Panc1 (cell line): ENCODE measurements at regions not wholly inside any gene's neighbourhood (a gene's known extent, or its start where the extent isn't known, plus 50 kb on each side); places are given as distances from the start of the nearest gene placed in this dataset.
"Not testable (repeated sequence)": the region's sequence is repeated elsewhere in the genome, so short reads cannot be mapped to it uniquely, and the experiment has no call there.

ENCODE experiments used
- ATAC-seq: fragments of 200-7000 bp; cut with Tn5 transposase; 2 replicates; pipeline ENCODE4 v1.9.1; 2020; ENCODE audit warnings: mild to moderate bottlenecking, moderate library complexity
- BruUV-seq: library from RNA; stranded (reverse); fragments of 400-500 nt; replicated peaks from 2 replicates; lab custom pipeline; 2021; lab: Mats Ljungman, UMichigan
- CTCF ChIA-PET: fragments of 300-600 bp; sonication (Branson Sonifier 250); formaldehyde crosslinking; loops from one replicate; lab custom pipeline; 2022; ENCODE audit warnings: antibody characterized with exemption; lab: Charles Lee
- POLR2A ChIA-PET: fragments of 300-600 bp; sonication (Branson Sonifier 250); formaldehyde crosslinking; loops from one replicate; lab custom pipeline; 2022; ENCODE audit warnings: antibody characterized with exemption; lab: Charles Lee
- DNase-seq: peaks from one replicate; pipeline ENCODE4 v3.0.0-alpha.2; 2010; ENCODE audit warnings: low read depth, low spot score
- H3K27ac ChIP-seq: 2 replicates; pipeline ENCODE4 v1.5.1; 2011; ENCODE audit warnings: mild to moderate bottlenecking, low read length, inconsistent platforms
- H3K27me3 ChIP-seq: fragments of 200-500 bp; sonication (Bioruptor generic); 2 replicates; pipeline ENCODE4 v1.6.0; 2014; ENCODE audit warnings: low read length, inconsistent platforms; ENCODE audit not compliant: control insufficient read depth, insufficient read depth
- H3K36me3 ChIP-seq: fragments of 200-500 bp; sonication (Bioruptor generic); 2 replicates; pipeline ENCODE4 v1.5.1; 2014; ENCODE audit warnings: inconsistent platforms, mild to moderate bottlenecking, low read length, moderate library complexity; ENCODE audit not compliant: control insufficient read depth, insufficient read depth
- H3K4me1 ChIP-seq: 2 replicates; pipeline ENCODE4 v1.5.1; 2011; ENCODE audit warnings: inconsistent platforms, mild to moderate bottlenecking, low read length, moderate library complexity; ENCODE audit not compliant: control insufficient read depth, insufficient read depth
- H3K4me3 ChIP-seq, 2 experiments: 2 replicates each; pipeline ENCODE4 v1.5.1; 2011 to 2012; ENCODE audit warnings: low read depth in 2 of 2, low read length in 2 of 2, mild to moderate bottlenecking in 2 of 2, inconsistent platforms in 1 of 2, moderate library complexity in 1 of 2
- H3K9me3 ChIP-seq: fragments of 200-500 bp; sonication (Bioruptor generic); 2 replicates; pipeline ENCODE4 v1.5.1; 2014; ENCODE audit warnings: low read depth, mild to moderate bottlenecking, inconsistent platforms, low read length, moderate library complexity; ENCODE audit not compliant: control insufficient read depth, insufficient read depth
- CTCF ChIP-seq: fragments of 450-650 bp; IDR thresholded peaks from 2 replicates; pipeline ENCODE4 v1.5.1; 2017; ENCODE audit warnings: mild to moderate bottlenecking
- POLR2AphosphoS5 ChIP-seq: IDR thresholded peaks from 2 replicates; pipeline ENCODE4 v1.6.1; 2012; ENCODE audit warnings: mild to moderate bottlenecking, low read depth, low read length, moderate library complexity
- REST ChIP-seq, 2 experiments: IDR thresholded peaks; 2 replicates each; pipeline ENCODE4 v1.6.1; 2011 to 2012; ENCODE audit warnings: low read depth in 2 of 2, control low read depth in 1 of 2, low read length in 1 of 2, mild to moderate bottlenecking in 1 of 2, moderate library complexity in 1 of 2; ENCODE audit not compliant: insufficient read depth in 1 of 2
- SIN3A ChIP-seq: IDR thresholded peaks from 2 replicates; pipeline ENCODE4 v1.6.1; 2012; ENCODE audit warnings: low read depth, mild to moderate bottlenecking, low read length, moderate library complexity, borderline replicate concordance; ENCODE audit not compliant: insufficient read depth
- TCF7L2 ChIP-seq: IDR thresholded peaks from 2 replicates; pipeline ENCODE4 v1.6.1; 2011; ENCODE audit warnings: mild to moderate bottlenecking, low read depth, low read length, inconsistent platforms
- in situ Hi-C: cut with HindIII; loops from 2 replicates; pipeline ENCODE4 v1.10.0; 2016; ENCODE audit warnings: low sequenced_read_pairs, low pct_unique_long_range_greater_than_20kb
- intact Hi-C: fragments of 100-400 bp; cut with micrococcal nuclease; formaldehyde crosslinking; loops from one replicate; pipeline ENCODE4 v1.10.0; 2022; ENCODE audit not compliant: unreplicated experiment

- H3K36me3 ChIP-seq, H3K27ac ChIP-seq, BruUV-seq, H3K4me1 ChIP-seq, CTCF ChIA-PET, H3K27me3 ChIP-seq, POLR2A ChIA-PET, intact Hi-C loops, DNase-seq, H3K4me3 ChIP-seq, H3K9me3 ChIP-seq, in situ Hi-C loops, ATAC-seq: not testable (repeated sequence)
Measured at GRCh38 chr12:9395220-9395619, 187.0 kb upstream of the PZP start.

GRCh38 chr12:9392842-9393241, 184.6 kb upstream of the PZP start:
- Histone ChIP-seq H3K4me3 (no peak overlapping the region), H3K36me3 (no peaks in the 10 kb centered on the region), H3K9me3 (no peaks in the 10 kb centered on the region), H3K27ac (no peak overlapping the region), H3K4me1 (no peaks in the 10 kb centered on the region), H3K27me3 (no peaks in the 10 kb centered on the region)
- DNase-seq (no peak), ATAC-seq (no peak)
- intact Hi-C loops (no loop called here), in situ Hi-C loops (no loop called here)
- BruUV-seq: no TSS peak
- POLR2A ChIA-PET: no interaction called here
- TF ChIP-seq TCF7L2 (no peak), POLR2AphosphoS5 (no peak)
- CTCF ChIA-PET: no interaction called here

GRCh38 chr12:9391815-9392214, 183.6 kb upstream of the PZP start:
- H3K27me3 ChIP-seq: no peaks in the 10 kb centered on the region
- no peak for ATAC-seq
- H3K36me3 ChIP-seq: no peaks in the 10 kb centered on the region
- H3K9me3 ChIP-seq: no peaks in the 10 kb centered on the region
- intact Hi-C loops (no loop called here), in situ Hi-C loops (no loop called here)
- TF ChIP-seq CTCF (no peak), POLR2AphosphoS5 (no peak), TCF7L2 (no peak), REST (IDR thresholded peaks at IDR 0.05; ENCODE audit: insufficient read depth in 1 of 2, low read depth in 2 of 2, low read length in 1 of 2) (no peak), SIN3A (no peak)
- DNase-seq: no peak
- no peak overlapping the region for H3K4me3 ChIP-seq
- H3K27ac ChIP-seq: no peak overlapping the region
- no TSS peak for BruUV-seq
- H3K4me1 ChIP-seq: no peaks in the 10 kb centered on the region
- POLR2A ChIA-PET: no interaction called here
- CTCF ChIA-PET: no interaction called here
